GM23338 (cell line): ENCODE measurements at regions not wholly inside any gene's neighbourhood (a gene's known extent, or its start where the extent isn't known, plus 50 kb on each side); places are given as distances from the start of the nearest gene placed in this dataset.

Source experiments
- ATAC-seq: fragments of 200-7000 bp; cut with Tn5 transposase; 3 replicates; pipeline ENCODE4 v1.9.1; 2020
- DNase-seq: peaks from one replicate; pipeline ENCODE4 v3.0.0-alpha.2; 2015; ENCODE audit warnings: low spot score
- H2AFZ ChIP-seq: fragments of 200-600 bp; sonication (generic); 2 replicates; pipeline ENCODE4 v1.8.0; 2016; ENCODE audit warnings: antibody characterized with exemption, mild to moderate bottlenecking, moderate library complexity
- H3F3A ChIP-seq: fragments of 200-600 bp; sonication (generic); replicated peaks from 2 replicates; pipeline ENCODE4 v1.8.0; 2017; ENCODE audit warnings: antibody characterized with exemption, mixed run types, low read depth
- H3K27ac ChIP-seq: fragments of 200-600 bp; sonication (generic); 2 replicates; pipeline ENCODE4 v1.6.1; 2016; ENCODE audit warnings: low read depth
- H3K27me3 ChIP-seq: fragments of 200-600 bp; sonication (generic); 2 replicates; pipeline ENCODE4 v1.8.0; 2016; ENCODE audit warnings: mild to moderate bottlenecking, mixed run types, moderate library complexity; ENCODE audit not compliant: insufficient read depth
- H3K36me3 ChIP-seq: fragments of 200-600 bp; sonication (generic); 2 replicates; pipeline ENCODE4 v1.8.0; 2016; ENCODE audit warnings: mild to moderate bottlenecking; ENCODE audit not compliant: insufficient read depth
- H3K4me1 ChIP-seq: fragments of 200-600 bp; sonication (generic); 2 replicates; pipeline ENCODE4 v1.8.0; 2016; ENCODE audit warnings: mild to moderate bottlenecking, moderate library complexity; ENCODE audit not compliant: insufficient read depth
- H3K4me2 ChIP-seq: fragments of 200-600 bp; sonication (generic); 2 replicates; pipeline ENCODE4 v1.7.1; 2017; ENCODE audit warnings: mixed run types
- H3K4me3 ChIP-seq: fragments of 200-600 bp; sonication (generic); 2 replicates; pipeline ENCODE4 v1.6.1; 2016; ENCODE audit warnings: mixed run types
- H3K79me2 ChIP-seq: fragments of 200-600 bp; sonication (generic); replicated peaks from 2 replicates; pipeline ENCODE4 v1.8.0; 2017; ENCODE audit warnings: mild to moderate bottlenecking; ENCODE audit not compliant: insufficient read depth
- H3K9me2 ChIP-seq: fragments of 200-600 bp; sonication (generic); 2 replicates; pipeline ENCODE4 v1.8.0; 2017; ENCODE audit not compliant: insufficient read depth
- H4K20me1 ChIP-seq: fragments of 200-600 bp; sonication (generic); replicated peaks from 2 replicates; pipeline ENCODE4 v1.8.0; 2017; ENCODE audit warnings: mild to moderate bottlenecking; ENCODE audit not compliant: insufficient read depth
- H3K27ac Mint-ChIP-seq: 2 replicates; pipeline ENCODE4 v1.8.0; 2020; ENCODE audit warnings: inconsistent platforms, mild to moderate bottlenecking, moderate library complexity, mixed read lengths
- H3K27me3 Mint-ChIP-seq: 3 replicates; pipeline ENCODE4 v1.8.0; 2022; ENCODE audit warnings: low read depth, mild to moderate bottlenecking, moderate library complexity, mixed read lengths, inconsistent platforms; ENCODE audit not compliant: insufficient read depth, poor library complexity
- H3K36me3 Mint-ChIP-seq: 3 replicates; pipeline ENCODE4 v1.8.0; 2021; ENCODE audit warnings: low read depth, mild to moderate bottlenecking, inconsistent platforms, moderate library complexity, mixed read lengths
- H3K4me1 Mint-ChIP-seq: 3 replicates; pipeline ENCODE4 v1.8.0; 2020; ENCODE audit warnings: mild to moderate bottlenecking, inconsistent platforms, mixed read lengths
- H3K4me3 Mint-ChIP-seq: 3 replicates; pipeline ENCODE4 v1.8.0; 2021; ENCODE audit warnings: moderate library complexity, mild to moderate bottlenecking, inconsistent platforms, mixed read lengths
- H3K9me3 Mint-ChIP-seq: 3 replicates; pipeline ENCODE4 v1.8.0; 2020; ENCODE audit warnings: moderate library complexity, mild to moderate bottlenecking, inconsistent platforms, mixed read lengths
- CREB1 ChIP-seq: fragments of 250-450 bp; sonication (Bioruptor Pico); IDR thresholded peaks from 2 replicates; pipeline ENCODE4 v1.5.0; 2020; ENCODE audit warnings: low read depth, mild to moderate bottlenecking, moderate library complexity
- EZH2 ChIP-seq: fragments of 200-600 bp; sonication (generic); IDR thresholded peaks from one replicate; pipeline ENCODE4 v1.8.0; 2017; ENCODE audit warnings: antibody characterized with exemption, mild to moderate bottlenecking, low read depth; ENCODE audit not compliant: unreplicated experiment
- EZH2phosphoT487 ChIP-seq: fragments of 200-600 bp; sonication (generic); IDR thresholded peaks from one replicate; pipeline ENCODE4 v1.8.1; 2018; ENCODE audit warnings: antibody characterized with exemption; ENCODE audit not compliant: unreplicated experiment
- NANOG ChIP-seq: IDR thresholded peaks from 2 replicates; pipeline ENCODE4 v1.6.1; 2016; ENCODE audit warnings: antibody characterized with exemption, borderline replicate concordance
- STAT1 ChIP-seq: IDR thresholded peaks from one replicate; pipeline ENCODE4 v1.6.1; 2016; ENCODE audit warnings: antibody characterized with exemption; ENCODE audit not compliant: unreplicated experiment
- ZNF462 ChIP-seq: fragments of 250-450 bp; sonication (Bioruptor Pico); IDR thresholded peaks from 2 replicates; pipeline ENCODE4 v1.5.0; 2020; ENCODE audit warnings: mild to moderate bottlenecking, moderate library complexity

GRCh38 chr5:123809594-123810221 lies 297.7 kb downstream of the CSNK1G3 start:
- 0 out of 2 replicates have a peak overlapping the region, but pooled peaks have one; percentile 45 for H2AFZ ChIP-seq
- no peak overlapping the region for H3K4me3 ChIP-seq
- no peak for DNase-seq
- peaks cover 69% of the 10 kb centered on the region for H3K4me1 ChIP-seq
- H3K27me3 ChIP-seq, result no peaks in the 10 kb centered on the region
- TF ChIP-seq EZH2 (no peak), NANOG (no peak), STAT1 (no peak), EZH2phosphoT487 (no peak), CREB1 (CRISPR knock-in tag) (no peak), ZNF462 (CRISPR knock-in tag) (no peak)
- H4K20me1 ChIP-seq, result no peaks in the 10 kb centered on the region
- H3K79me2 ChIP-seq, result no peaks in the 10 kb centered on the region
- no peak overlapping the region for H3K4me2 ChIP-seq
- H3K27ac ChIP-seq, result no peak overlapping the region; the same call in 1 of the 2 replicates
- no peak for ATAC-seq
- H3K36me3 ChIP-seq, result no peaks in the 10 kb centered on the region
- Mint-ChIP-seq H3K27me3 (no peaks in the 10 kb centered on the region), H3K4me1 (peaks cover 66% of the 10 kb centered on the region), H3K27ac (peak overlapping the region; percentile 46), H3K36me3 (no peaks in the 10 kb centered on the region), H3K9me3 (no peaks in the 10 kb centered on the region), H3K4me3 (no peak overlapping the region)
- no peaks in the 10 kb centered on the region for H3F3A ChIP-seq
- 0 out of 2 replicates have a peak, but pooled peaks cover 4% of the 10 kb centered on the region for H3K9me2 ChIP-seq
